Natural killer cell treated with Interleukin-12 subunit alpha and Interleukin-12 subunit beta and Interleukin-15 and Interleukin-18, amount 100 ng/mL, for 72 hours (primary cell): ENCODE measurements at regions not wholly inside any gene's neighbourhood (a gene's known extent, or its start where the extent isn't known, plus 50 kb on each side); places are given as distances from the start of the nearest gene placed in this dataset.

Experiments
- ATAC-seq, 2 donors: fragments of 150-1000 bp; cut with Tn5 transposase in 1 of 2; sonication (Bioruptor Pico), chemical (Tn5 transposase) in 1 of 2; 2 replicates each; pipeline ENCODE4 v1.10.0; 2021
- DNase-seq: peaks from one replicate; pipeline ENCODE4 v3.0.0; 2022; ENCODE audit warnings: low spot score
- H3K27ac Mint-ChIP-seq, 2 donors: 1 replicate in 1 of 2; 2 replicates in 1 of 2; pipeline ENCODE4 v1.8.0; 2022; ENCODE audit warnings: mixed read lengths in 2 of 2, mild to moderate bottlenecking in 1 of 2, moderate library complexity in 1 of 2
- H3K27me3 Mint-ChIP-seq, 2 donors: 1 replicate in 1 of 2; 2 replicates in 1 of 2; pipeline ENCODE4 v1.8.0; 2022; ENCODE audit warnings: mixed read lengths in 2 of 2
- H3K36me3 Mint-ChIP-seq: one replicate; pipeline ENCODE4 v1.8.0; 2022; ENCODE audit warnings: mixed read lengths
- H3K4me1 Mint-ChIP-seq, 2 donors: 1 replicate in 1 of 2; 2 replicates in 1 of 2; pipeline ENCODE4 v1.8.0; 2022; ENCODE audit warnings: low read depth in 2 of 2, mixed read lengths in 2 of 2, mild to moderate bottlenecking in 1 of 2
- H3K4me3 Mint-ChIP-seq: one replicate; pipeline ENCODE4 v1.8.0; 2022; ENCODE audit warnings: mixed read lengths
- H3K9me3 Mint-ChIP-seq: 2 replicates; pipeline ENCODE4 v1.8.0; 2022; ENCODE audit warnings: mixed read lengths

DNA sequence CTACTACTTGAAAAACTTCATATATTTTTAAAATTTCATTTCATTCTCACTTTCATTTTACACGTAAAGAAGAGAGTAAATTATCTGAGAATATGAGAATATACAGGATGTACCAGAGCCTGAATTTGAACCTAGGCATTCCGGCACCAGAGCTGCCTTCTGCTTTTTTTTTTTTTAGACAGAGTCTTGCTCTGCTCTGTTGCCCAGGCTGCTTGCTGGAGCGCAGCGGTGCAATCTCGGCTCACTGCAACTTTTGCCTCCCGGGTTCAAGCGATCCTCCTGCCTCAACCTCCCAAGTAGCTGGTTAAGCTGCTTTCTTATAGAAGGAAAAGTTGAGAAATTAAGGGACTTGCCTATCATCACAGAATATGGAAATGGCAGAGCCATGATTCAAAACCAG lies 540.1 kb downstream of the EBF1 start:
- no peaks in the 10 kb centered on the region for H3K4me1 Mint-ChIP-seq
- no peaks in the 10 kb centered on the region for H3K36me3 Mint-ChIP-seq
- peaks cover 2% of the 10 kb centered on the region for H3K9me3 Mint-ChIP-seq
- no peak for ATAC-seq
- no peaks in the 10 kb centered on the region for H3K27me3 Mint-ChIP-seq
- no peak overlapping the region for H3K4me3 Mint-ChIP-seq
- no peak for DNase-seq
- no peak overlapping the region for H3K27ac Mint-ChIP-seq

- Mint-ChIP-seq H3K36me3 (no peaks in the 10 kb centered on the region), H3K4me1 (no peaks in the 10 kb centered on the region), H3K9me3 (no peaks in the 10 kb centered on the region), H3K27ac (no peak overlapping the region), H3K27me3 (no peaks in the 10 kb centered on the region), H3K4me3 (no peak overlapping the region)
- DNase-seq (no peak), ATAC-seq (no peak)
Observed at GRCh38 chr5:158559066-158559465, 540.6 kb downstream of the EBF1 start.

- H3K36me3 Mint-ChIP-seq = no peaks in the 10 kb centered on the region
- no peaks in the 10 kb centered on the region for H3K4me1 Mint-ChIP-seq
- ATAC-seq (no peak), DNase-seq (no peak)
- no peak overlapping the region for H3K27ac Mint-ChIP-seq
- no peaks in the 10 kb centered on the region for H3K9me3 Mint-ChIP-seq
- H3K4me3 Mint-ChIP-seq = no peak overlapping the region
- H3K27me3 Mint-ChIP-seq = no peaks in the 10 kb centered on the region
Observed at GRCh38 chr5:158553962-158554336, 545.8 kb downstream of the EBF1 start.

DNA sequence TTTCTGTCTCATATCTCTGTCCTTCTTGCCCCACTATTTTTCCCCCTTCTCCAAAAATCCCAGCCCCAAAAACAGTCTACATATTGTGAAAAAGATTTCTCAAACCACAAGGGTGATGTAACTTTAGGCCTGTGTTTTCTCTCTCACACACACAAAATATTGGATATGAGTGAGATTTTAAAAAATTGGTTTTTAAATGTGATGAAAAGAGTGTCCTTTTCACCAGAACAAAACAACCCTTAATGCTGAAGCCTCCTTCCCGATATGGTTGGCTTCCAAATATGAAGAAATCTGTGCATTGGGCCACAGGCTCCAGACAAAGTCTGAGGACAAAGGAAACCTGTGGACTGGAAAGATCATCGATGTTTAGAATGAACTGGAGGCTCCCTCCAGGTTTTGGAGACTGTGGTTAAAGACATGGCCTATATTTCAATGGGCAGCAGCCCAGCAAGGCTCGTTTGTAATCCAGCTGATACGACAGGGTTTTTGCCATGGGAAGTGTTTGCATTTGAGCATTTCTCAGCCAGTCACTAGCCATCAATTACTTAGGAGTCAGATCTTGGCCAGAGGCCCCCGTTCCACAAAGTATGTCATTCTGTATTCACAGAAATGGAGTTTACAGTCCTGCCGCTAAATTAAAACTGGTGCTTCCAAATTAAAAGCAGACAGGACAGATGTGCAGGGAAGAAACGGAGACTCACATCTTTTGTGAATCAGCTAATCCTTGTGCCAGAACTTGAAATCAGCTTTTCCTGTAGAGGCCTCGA lies 546.3 kb downstream of the EBF1 start:
- ATAC-seq (no peak), DNase-seq (no peak)
- Mint-ChIP-seq H3K27ac (no peak overlapping the region), H3K36me3 (no peaks in the 10 kb centered on the region), H3K4me3 (no peak overlapping the region), H3K4me1 (no peaks in the 10 kb centered on the region), H3K27me3 (no peaks in the 10 kb centered on the region), H3K9me3 (no peaks in the 10 kb centered on the region)

DNA sequence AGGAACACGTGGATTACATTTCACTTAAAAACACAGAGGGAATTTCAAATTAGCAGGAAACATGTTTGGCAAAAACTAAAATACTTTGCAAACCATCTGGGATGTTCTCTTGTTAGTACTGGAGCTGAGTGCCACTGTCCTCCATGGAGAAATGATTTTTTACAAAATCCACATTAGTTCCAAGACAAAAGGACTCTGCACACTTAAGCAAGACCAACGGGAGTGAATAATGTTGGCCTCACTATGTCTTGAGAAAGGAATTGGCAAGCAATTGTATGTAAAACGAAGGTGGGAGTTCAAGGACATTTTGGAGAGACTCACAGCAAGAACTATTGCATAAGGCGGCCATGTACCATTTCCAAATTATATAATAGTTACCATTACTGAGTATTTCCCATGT lies 547.5 kb downstream of the EBF1 start:
- Mint-ChIP-seq H3K4me3 (no peak overlapping the region), H3K27ac (no peak overlapping the region), H3K27me3 (no peaks in the 10 kb centered on the region), H3K9me3 (no peaks in the 10 kb centered on the region), H3K36me3 (no peaks in the 10 kb centered on the region), H3K4me1 (no peaks in the 10 kb centered on the region)
- DNase-seq (no peak), ATAC-seq (no peak)

DNA sequence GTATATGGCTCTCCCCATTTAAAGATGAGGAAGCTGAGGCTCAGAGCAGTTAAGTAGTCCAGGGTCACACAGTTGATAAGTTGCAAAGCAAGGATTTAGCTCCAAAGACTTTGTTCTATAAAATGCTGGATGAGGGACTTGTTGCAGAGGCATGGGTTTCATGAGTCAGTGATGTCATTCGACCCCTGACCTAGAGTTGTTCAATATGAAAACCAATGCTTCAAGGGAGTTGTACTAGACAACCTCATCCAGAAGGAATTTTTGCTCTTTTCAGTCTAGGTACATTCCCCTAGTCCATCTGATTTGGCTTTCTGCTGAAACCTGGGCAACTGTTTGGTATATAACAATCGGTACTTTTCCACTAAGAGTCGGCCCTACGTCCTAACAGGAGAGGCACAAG lies 550.4 kb downstream of the EBF1 start:
- Mint-ChIP-seq H3K9me3 (no peaks in the 10 kb centered on the region), H3K4me1 (no peaks in the 10 kb centered on the region), H3K27me3 (no peaks in the 10 kb centered on the region), H3K4me3 (no peak overlapping the region), H3K36me3 (no peaks in the 10 kb centered on the region), H3K27ac (no peak overlapping the region)
- DNase-seq (no peak), ATAC-seq (no peak)

DNA sequence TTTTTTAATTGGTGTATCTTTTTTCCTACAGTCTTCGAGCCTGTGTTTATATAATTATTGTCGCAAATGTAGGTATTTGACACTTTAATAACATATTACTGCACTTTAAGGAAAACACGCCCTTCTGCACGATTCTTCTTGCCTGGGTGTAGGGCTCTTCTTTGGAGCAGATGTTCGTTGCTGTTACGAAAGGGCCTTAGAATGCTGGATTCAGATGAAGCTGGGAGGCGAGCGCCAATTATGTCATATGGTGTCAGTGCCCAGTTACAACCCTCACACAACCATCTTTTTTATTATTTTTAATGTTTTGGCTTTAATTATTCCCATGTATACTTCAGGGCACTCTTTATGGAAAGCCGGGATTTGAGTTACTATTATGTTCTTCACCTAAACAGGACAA lies 553.0 kb downstream of the EBF1 start:
- DNase-seq = no peak
- H3K27ac Mint-ChIP-seq = no peak overlapping the region
- H3K4me1 Mint-ChIP-seq = no peaks in the 10 kb centered on the region
- no peak overlapping the region for H3K4me3 Mint-ChIP-seq
- H3K36me3 Mint-ChIP-seq = no peaks in the 10 kb centered on the region
- ATAC-seq = no peak
- H3K9me3 Mint-ChIP-seq = no peaks in the 10 kb centered on the region
- no peaks in the 10 kb centered on the region for H3K27me3 Mint-ChIP-seq

DNA sequence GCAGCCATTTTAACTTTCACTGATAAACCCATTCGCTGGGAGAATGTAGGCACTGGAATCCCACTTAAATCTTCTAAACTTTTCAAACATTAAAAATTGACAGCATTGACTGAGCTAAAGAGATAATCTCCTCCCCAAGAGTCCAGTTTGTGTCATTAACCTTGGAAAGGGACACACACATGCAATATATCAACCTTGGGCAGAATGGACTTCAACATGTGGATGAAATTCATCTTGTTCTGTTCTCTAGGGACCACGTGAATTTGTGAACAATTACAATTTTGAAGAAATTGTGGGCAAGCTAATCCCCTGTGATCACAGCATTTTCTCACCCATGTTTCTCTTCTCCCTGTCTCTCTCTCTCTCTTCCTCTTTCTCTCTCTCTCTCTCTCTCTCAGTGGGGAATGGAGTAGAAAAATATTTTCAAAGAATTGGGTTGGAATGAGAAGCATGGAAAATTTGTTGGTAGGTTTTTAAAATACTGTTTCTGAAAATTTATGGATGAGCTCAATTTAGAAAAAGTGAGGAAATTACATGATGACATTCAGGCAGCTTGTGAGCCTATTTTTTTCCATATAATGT lies 553.7 kb downstream of the EBF1 start:
- Mint-ChIP-seq H3K4me1 (no peaks in the 10 kb centered on the region), H3K36me3 (no peaks in the 10 kb centered on the region), H3K27ac (no peak overlapping the region), H3K27me3 (no peaks in the 10 kb centered on the region), H3K4me3 (no peak overlapping the region), H3K9me3 (no peaks in the 10 kb centered on the region)
- ATAC-seq (no peak), DNase-seq (no peak)

GRCh38 chr5:158544388-158545339 lies 555.1 kb downstream of the EBF1 start:
- Mint-ChIP-seq H3K36me3 (no peaks in the 10 kb centered on the region), H3K4me3 (no peak overlapping the region), H3K4me1 (no peaks in the 10 kb centered on the region), H3K27ac (no peak overlapping the region), H3K9me3 (no peaks in the 10 kb centered on the region), H3K27me3 (no peaks in the 10 kb centered on the region)
- no peak for DNase-seq
- no peak for ATAC-seq

GRCh38 chr5:158543539-158544387 lies 556.0 kb downstream of the EBF1 start:
- no peak for DNase-seq
- no peaks in the 10 kb centered on the region for H3K9me3 Mint-ChIP-seq
- no peaks in the 10 kb centered on the region for H3K36me3 Mint-ChIP-seq
- ATAC-seq = no peak
- no peaks in the 10 kb centered on the region for H3K27me3 Mint-ChIP-seq
- no peaks in the 10 kb centered on the region for H3K4me1 Mint-ChIP-seq
- H3K4me3 Mint-ChIP-seq = no peak overlapping the region
- H3K27ac Mint-ChIP-seq = no peak overlapping the region

DNA sequence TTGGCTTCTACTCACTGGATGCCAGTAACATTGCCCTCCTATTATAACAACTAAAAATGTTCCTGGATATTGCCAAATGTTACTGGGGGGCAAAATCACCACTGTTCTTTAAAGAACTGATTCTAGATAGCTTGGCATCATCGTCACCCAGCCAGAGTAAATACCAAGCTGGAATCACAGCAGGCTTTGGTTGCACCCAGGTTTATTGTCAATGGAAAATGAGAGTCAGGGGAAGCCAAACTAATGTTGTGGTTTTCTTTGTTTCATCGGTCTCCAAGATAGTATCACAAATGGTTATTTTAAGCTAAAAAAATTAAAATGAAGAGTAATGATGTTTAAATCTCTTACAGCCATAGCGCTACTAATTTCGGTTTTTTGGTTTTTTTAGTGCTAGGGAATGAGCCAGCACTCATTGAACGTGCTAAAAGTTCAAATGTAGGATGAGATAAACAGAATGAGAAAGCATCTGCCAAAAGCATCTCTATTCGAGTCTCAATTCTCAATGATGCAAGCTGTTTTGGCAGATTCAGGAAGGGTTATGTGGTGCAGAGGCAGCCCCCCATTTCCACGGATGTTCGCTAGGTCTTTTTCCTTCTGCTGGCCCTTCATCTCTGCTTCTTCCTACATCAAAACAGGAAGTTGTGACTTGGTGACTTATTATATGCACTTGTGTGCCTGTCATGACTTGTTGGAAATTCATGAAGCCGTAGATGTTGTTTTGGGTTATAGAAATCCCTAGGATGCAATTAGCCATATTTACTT lies 558.0 kb downstream of the EBF1 start:
- DNase-seq (no peak), ATAC-seq (no peak)
- no peaks in the 10 kb centered on the region for H3K9me3 Mint-ChIP-seq
- H3K4me3 Mint-ChIP-seq = no peak overlapping the region
- peaks cover under 1 to 7% of the 10 kb centered on the region in 2 donors for H3K27me3 Mint-ChIP-seq
- H3K4me1 Mint-ChIP-seq = no peaks in the 10 kb centered on the region
- no peak overlapping the region for H3K27ac Mint-ChIP-seq
- H3K36me3 Mint-ChIP-seq = no peaks in the 10 kb centered on the region

DNA sequence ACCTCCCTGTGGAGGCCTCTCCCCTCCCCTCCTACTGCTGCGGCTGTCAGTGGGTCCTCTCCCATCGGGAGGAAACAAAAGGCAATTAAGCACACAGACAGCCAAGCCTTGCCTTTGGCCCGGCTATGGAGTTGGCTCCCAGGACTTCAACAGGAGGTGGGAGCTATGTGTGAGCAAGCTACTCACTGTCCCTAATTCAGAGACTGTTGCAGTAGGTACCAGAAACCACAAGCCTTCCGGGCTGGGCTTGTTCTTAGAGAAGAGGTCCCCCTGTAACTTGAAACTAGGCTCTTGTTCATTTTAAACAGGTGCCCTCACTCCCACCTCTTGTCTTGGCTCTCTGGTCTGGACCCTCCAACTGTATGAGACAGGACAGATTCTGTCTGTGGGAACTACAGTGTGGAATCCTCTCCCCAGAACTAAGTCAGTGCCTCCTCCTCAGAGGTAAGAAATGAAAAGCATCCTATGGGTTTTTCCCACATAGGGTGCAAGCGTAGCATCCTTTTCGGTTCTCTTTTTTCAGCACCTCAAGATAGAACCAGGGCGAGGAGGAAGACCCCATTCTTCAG lies 561.1 kb downstream of the EBF1 start:
- Mint-ChIP-seq H3K36me3 (no peaks in the 10 kb centered on the region), H3K4me1 (no peaks in the 10 kb centered on the region), H3K9me3 (no peaks in the 10 kb centered on the region), H3K27me3 (peaks cover 5 to 10% of the 10 kb centered on the region in 2 donors), H3K27ac (no peak overlapping the region), H3K4me3 (no peak overlapping the region)
- DNase-seq (no peak), ATAC-seq (no peak)

- no peaks in the 10 kb centered on the region for H3K36me3 Mint-ChIP-seq
- no peak overlapping the region for H3K27ac Mint-ChIP-seq
- H3K4me1 Mint-ChIP-seq = no peaks in the 10 kb centered on the region
- H3K4me3 Mint-ChIP-seq = no peak overlapping the region
- ATAC-seq (no peak), DNase-seq (no peak)
- peaks cover 5 to 13% of the 10 kb centered on the region in 2 donors for H3K27me3 Mint-ChIP-seq
- H3K9me3 Mint-ChIP-seq = no peaks in the 10 kb centered on the region
Observed at GRCh38 chr5:158537366-158537765, 562.4 kb downstream of the EBF1 start.
